Skeletal muscle tissue (tissue), 3 donors: ENCODE measurements at regions not wholly inside any gene's neighbourhood (a gene's known extent, or its start where the extent isn't known, plus 50 kb on each side); places are given as distances from the start of the nearest gene placed in this dataset.

Source experiments
- H3K27ac ChIP-seq: one replicate; pipeline ENCODE4 v1.7.0; 2013; ENCODE audit warnings: mild to moderate bottlenecking, low read depth, low read length, inconsistent platforms
- H3K27me3 ChIP-seq, 3 donors: one replicate each; pipeline ENCODE4 v1.7.0; 2013; ENCODE audit warnings: low read length in 3 of 3; ENCODE audit not compliant: control insufficient read depth in 3 of 3, insufficient read depth in 3 of 3
- H3K36me3 ChIP-seq, 3 donors: one replicate each; pipeline ENCODE4 v1.7.0; 2013; ENCODE audit warnings: low read length in 3 of 3; ENCODE audit not compliant: control insufficient read depth in 3 of 3, insufficient read depth in 3 of 3
- H3K4me1 ChIP-seq, 3 donors: one replicate each; pipeline ENCODE4 v1.7.0; 2013; ENCODE audit warnings: low read length in 3 of 3, mild to moderate bottlenecking in 3 of 3; ENCODE audit not compliant: control insufficient read depth in 3 of 3, insufficient read depth in 3 of 3
- H3K4me3 ChIP-seq, 3 donors: one replicate each; pipeline ENCODE4 v1.7.0; 2013; ENCODE audit warnings: low read length in 3 of 3
- H3K9ac ChIP-seq, 3 donors: one replicate each; pipeline ENCODE4 v1.7.0; 2013; ENCODE audit warnings: low read length in 3 of 3, mild to moderate bottlenecking in 3 of 3, moderate library complexity in 2 of 3, low read depth in 1 of 3
- H3K9me3 ChIP-seq, 3 donors: one replicate each; pipeline ENCODE4 v1.7.0; 2013; ENCODE audit warnings: low read length in 3 of 3; ENCODE audit not compliant: control insufficient read depth in 3 of 3
- donor health status: Osteomylitis.

DNA sequence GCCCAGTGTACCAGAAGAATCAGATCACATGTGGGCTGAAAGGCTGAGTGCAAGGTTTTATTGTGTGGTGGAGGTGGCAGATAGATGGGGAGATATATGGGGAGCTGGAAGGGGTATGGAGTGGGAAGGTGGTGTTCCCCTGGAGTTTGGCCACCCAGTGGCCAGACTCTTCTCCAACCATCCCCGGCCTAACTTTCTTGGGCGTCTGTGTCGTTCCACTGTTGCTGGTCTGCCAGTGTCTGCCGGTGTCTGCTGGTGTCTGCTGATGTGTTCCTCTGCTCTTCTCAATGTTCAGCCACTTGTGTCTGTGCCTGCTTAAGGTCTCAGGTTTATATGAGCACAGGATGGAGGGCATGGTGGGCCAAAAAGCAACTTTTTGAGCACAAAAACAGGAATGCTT lies 78.4 kb upstream of the PALS2 start:
- H3K4me3 ChIP-seq: no peak overlapping the region
- H3K9ac ChIP-seq: no peak overlapping the region
- H3K27ac ChIP-seq: no peak overlapping the region
- H3K4me1 ChIP-seq: no peaks in the 10 kb centered on the region
- H3K36me3 ChIP-seq: no peaks in the 10 kb centered on the region
- no peaks in the 10 kb centered on the region for H3K27me3 ChIP-seq
- no peaks in the 10 kb centered on the region for H3K9me3 ChIP-seq

DNA sequence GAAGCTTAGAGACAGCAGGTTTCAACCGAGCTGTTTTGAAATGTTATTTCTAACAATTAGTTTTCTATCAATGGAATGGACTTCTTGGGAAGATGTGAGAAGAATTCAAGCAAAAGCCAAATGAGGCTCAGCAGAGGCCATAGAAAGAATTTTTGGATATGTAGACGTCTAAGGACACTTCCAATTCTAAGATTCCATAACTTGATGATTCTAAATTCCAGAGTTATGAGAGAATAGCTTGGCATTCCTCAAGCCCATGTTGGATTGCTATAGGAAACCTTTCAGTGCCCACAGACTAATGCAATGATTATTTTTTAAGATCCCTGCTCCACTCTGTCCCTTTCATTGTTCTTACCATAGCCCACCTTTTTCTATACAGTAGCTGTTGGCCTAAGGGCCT lies 77.2 kb upstream of the PALS2 start:
- Histone ChIP-seq H3K27me3 (no peaks in the 10 kb centered on the region), H3K9me3 (no peaks in the 10 kb centered on the region), H3K27ac (no peak overlapping the region), H3K36me3 (no peaks in the 10 kb centered on the region), H3K4me3 (no peak overlapping the region), H3K9ac (no peak overlapping the region), H3K4me1 (no peaks in the 10 kb centered on the region)

DNA sequence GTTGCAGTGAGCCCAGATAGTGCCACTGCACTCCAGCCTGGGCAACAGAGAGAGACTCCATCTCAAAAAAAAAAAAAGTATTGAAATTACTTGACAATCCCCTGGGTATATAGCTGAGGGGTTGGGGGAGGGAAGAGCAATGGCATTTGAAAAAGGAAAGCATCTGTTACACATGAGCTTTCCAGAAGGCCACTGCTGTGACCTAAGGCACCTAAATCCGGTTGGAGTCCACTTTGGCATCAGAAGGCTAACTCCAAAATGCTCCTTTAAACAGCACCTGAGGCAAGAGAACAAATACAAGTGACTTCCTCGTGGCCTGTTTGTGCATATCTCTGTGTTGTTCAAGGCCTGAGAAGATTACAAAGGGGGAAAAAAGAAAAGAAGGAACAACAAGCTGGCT lies 74.8 kb upstream of the PALS2 start:
- no peak overlapping the region for H3K9ac ChIP-seq
- no peak overlapping the region for H3K4me3 ChIP-seq

DNA sequence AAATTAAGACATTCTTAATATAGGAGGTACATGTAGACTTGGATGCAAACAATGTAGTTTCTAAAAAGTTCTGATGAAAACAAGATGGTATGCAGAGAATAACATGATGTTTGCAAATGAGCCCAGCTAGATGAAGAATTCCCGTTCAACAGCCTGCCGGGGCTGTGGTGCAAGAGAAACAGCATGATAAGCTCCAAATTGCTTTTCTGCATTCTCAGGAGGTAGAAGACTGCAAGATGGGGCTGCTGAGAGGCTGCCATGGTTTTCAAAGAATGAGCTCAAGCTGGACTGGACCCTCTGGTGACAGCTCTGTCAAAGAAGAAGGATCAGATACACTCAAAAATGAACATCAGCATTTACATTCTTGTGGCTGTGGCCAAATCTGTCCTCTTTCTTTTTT lies 73.4 kb upstream of the PALS2 start:
- no peaks in the 10 kb centered on the region for H3K27me3 ChIP-seq
- no peak overlapping the region for H3K9ac ChIP-seq
- H3K27ac ChIP-seq: no peak overlapping the region
- no peak overlapping the region for H3K4me3 ChIP-seq
- no peaks in the 10 kb centered on the region for H3K9me3 ChIP-seq
- no peaks in the 10 kb centered on the region for H3K36me3 ChIP-seq
- H3K4me1 ChIP-seq: no peaks in the 10 kb centered on the region

More for the DNA sequence above, 74.8 kb upstream of the PALS2 start:
- Histone ChIP-seq H3K27ac (no peak overlapping the region), H3K4me1 (no peaks in the 10 kb centered on the region), H3K27me3 (no peaks in the 10 kb centered on the region), H3K9me3 (no peaks in the 10 kb centered on the region), H3K36me3 (no peaks in the 10 kb centered on the region)

DNA sequence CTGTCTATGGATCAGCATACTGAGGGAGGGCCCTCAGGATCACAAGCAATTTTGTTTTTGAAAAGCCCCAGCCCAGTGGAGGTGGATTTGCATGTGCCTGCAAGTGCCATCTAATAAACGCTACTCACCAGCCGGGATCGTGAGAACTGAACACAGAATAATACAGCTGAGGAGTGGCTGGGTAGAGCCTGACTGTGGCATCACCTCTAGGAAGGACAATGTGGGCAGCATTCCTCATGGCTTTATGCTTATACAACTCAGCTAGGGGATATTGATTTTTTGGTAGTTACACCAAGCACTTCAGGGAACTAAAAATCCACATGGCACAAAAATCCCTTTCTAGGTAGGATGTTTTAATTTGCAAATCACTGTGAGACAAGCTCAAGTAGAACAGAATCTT lies 72.7 kb upstream of the PALS2 start:
- Histone ChIP-seq H3K4me1 (no peaks in the 10 kb centered on the region), H3K27me3 (no peaks in the 10 kb centered on the region)

DNA sequence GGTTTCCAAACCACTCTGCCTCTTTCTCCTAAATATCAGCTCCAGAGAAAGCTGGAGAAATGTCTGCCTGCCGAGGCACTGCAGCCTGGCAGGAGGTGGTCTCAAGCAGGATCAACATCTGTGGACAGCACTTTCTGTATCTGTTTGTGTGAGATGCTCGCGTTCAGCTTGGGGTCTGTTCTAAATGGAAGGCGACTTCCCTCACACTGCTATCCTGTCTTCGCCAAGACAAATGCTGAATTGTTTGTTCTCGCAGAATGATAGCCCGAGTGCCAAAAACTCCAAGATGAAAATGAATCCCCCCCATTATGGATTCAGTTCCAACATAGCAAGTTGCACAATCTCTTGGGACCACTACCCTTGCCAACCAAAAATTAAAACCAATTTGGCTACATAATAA lies 72.2 kb upstream of the PALS2 start:
- Histone ChIP-seq H3K4me3 (peak overlapping the region in 1 of 3 donors; percentile 27), H3K27ac (no peak overlapping the region), H3K36me3 (no peaks in the 10 kb centered on the region), H3K9me3 (no peaks in the 10 kb centered on the region), H3K27me3 (no peaks in the 10 kb centered on the region), H3K4me1 (no peaks in the 10 kb centered on the region), H3K9ac (no peak overlapping the region)

More for the DNA sequence above, 72.7 kb upstream of the PALS2 start:
- Histone ChIP-seq H3K27ac (no peak overlapping the region), H3K9me3 (no peaks in the 10 kb centered on the region), H3K36me3 (no peaks in the 10 kb centered on the region), H3K9ac (no peak overlapping the region), H3K4me3 (peak overlapping the region in 1 of 3 donors; percentile 27)

DNA sequence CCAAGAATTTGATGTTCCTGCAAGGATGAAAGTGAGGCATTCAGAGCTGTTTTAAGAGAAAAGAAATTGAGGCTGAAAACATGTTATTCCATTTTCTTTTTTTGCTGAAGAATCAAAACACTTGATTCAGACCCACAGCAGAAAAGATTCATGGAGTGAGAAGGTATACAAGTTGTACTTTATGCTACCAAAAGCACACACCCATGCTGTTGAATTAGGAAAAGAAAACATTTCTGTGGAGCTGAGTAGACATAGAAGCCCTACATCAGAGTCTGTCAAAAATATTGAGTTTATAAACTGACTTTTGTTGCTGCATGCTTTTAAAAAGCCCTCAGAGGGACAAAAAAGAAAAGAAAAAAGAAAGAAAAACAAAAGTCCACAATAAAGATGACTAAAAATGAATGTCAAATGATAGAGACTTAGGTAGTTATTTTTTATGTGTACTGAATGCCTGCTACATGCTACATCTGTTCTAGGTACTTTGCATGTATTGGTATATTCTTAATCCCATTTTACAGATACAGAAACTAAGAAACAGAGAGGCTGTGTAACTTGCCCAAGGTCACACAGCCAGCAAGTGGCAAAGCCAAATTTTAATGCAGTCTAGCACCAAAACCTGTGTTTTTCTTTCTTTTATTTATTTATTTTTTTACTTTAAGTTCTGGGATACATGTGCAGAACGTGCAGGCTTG lies 71.7 kb upstream of the PALS2 start:
- Histone ChIP-seq H3K9me3 (no peaks in the 10 kb centered on the region), H3K27me3 (no peaks in the 10 kb centered on the region), H3K36me3 (no peaks in the 10 kb centered on the region), H3K27ac (no peak overlapping the region), H3K9ac (no peak overlapping the region), H3K4me1 (no peaks in the 10 kb centered on the region), H3K4me3 (no peak overlapping the region)

DNA sequence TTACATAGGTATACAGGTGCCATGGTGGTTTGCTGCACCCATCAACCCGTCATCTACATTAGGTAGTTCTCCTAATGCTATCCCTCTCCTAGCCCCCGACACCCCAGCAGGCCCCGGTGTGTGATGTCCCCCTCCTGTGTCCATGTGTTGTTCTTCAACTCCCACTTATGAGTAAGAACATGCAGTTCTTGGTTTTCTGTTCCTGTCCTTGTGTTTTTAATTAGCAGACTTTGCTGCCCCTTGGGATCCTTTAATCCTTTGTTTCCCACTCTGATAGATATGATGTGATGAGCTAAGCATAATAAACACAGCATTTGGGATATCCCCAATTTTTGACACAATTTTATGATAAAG lies 71.1 kb upstream of the PALS2 start:
- H3K27ac ChIP-seq: no peak overlapping the region
- H3K4me3 ChIP-seq: no peak overlapping the region
- H3K36me3 ChIP-seq: no peaks in the 10 kb centered on the region
- H3K9me3 ChIP-seq: no peaks in the 10 kb centered on the region
- no peaks in the 10 kb centered on the region for H3K4me1 ChIP-seq
- no peaks in the 10 kb centered on the region for H3K27me3 ChIP-seq
- no peak overlapping the region for H3K9ac ChIP-seq

DNA sequence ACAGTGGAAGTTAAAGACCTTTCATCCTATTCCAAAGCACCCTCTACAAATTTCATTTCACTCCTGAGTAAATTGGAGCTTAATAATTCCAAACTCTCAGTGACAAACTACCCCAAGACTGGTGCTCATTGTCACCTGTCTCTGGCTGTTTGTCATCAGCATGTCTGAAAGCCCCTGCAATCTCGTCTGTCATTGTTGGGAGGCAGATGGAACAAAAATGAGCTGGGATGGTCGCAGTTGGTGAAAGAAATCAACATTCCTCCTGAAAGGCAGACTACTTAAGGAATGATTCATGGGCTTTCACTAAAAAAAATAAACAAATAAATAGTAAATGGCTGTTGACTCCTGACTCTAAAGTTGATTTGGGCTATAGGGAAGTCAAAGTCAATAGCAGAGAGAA lies 69.7 kb upstream of the PALS2 start:
- no peaks in the 10 kb centered on the region for H3K27me3 ChIP-seq
- H3K4me3 ChIP-seq: no peak overlapping the region
- H3K9ac ChIP-seq: no peak overlapping the region
- no peaks in the 10 kb centered on the region for H3K36me3 ChIP-seq
- H3K27ac ChIP-seq: no peak overlapping the region
- H3K9me3 ChIP-seq: no peaks in the 10 kb centered on the region
- no peaks in the 10 kb centered on the region for H3K4me1 ChIP-seq

DNA sequence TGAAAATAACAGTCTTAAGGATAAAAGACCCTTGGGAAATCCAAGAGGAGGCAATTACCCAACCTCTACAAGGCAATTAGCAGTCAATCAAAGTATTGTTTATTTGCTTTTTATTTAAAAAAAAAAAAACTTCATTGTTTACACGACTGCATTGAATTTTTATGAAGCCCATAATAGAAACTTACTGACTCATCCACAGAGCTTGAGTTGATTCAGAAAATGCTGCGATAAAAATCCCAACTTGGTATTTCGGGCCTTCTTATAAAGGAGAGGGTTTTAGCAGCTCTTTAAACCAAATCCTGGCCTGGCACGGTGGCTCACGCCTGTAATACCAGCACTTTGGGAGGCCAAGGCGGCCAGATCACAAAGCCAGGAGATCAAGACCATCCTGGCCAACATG lies 69.2 kb upstream of the PALS2 start:
- H3K9ac ChIP-seq: no peak overlapping the region
- H3K27me3 ChIP-seq: no peaks in the 10 kb centered on the region
- no peaks in the 10 kb centered on the region for H3K9me3 ChIP-seq
- H3K36me3 ChIP-seq: no peaks in the 10 kb centered on the region
- no peak overlapping the region for H3K27ac ChIP-seq
- no peaks in the 10 kb centered on the region for H3K4me1 ChIP-seq
- no peak overlapping the region for H3K4me3 ChIP-seq

DNA sequence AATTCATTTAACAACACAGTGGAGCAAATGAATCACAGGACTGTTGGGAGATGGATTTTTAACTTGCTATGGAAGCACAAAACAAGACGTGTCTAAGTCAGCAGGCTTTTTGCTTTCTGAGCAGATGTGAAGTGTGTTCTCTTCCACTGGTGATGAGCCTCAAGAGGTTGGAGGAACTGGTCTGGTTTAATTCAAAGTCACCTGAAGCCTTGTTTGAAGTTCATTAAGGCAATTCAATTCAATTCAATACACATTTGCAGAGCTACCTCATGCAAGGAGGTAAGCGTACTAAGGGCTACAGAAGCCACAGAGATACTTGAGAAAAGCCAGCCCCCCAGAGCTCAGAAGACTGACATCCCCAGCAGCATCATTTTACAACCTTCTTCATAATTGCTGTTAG lies 68.4 kb upstream of the PALS2 start:
- H3K27ac ChIP-seq: no peak overlapping the region
- no peak overlapping the region for H3K9ac ChIP-seq
- no peak overlapping the region for H3K4me3 ChIP-seq
- no peaks in the 10 kb centered on the region for H3K4me1 ChIP-seq
- no peaks in the 10 kb centered on the region for H3K9me3 ChIP-seq
- no peaks in the 10 kb centered on the region for H3K27me3 ChIP-seq
- H3K36me3 ChIP-seq: no peaks in the 10 kb centered on the region
